ENCODE measurements at regions not wholly inside any gene's neighbourhood (a gene's known extent, or its start where the extent isn't known, plus 50 kb on each side); places are given as distances from the start of the nearest gene placed in this dataset.
A peak's percentile ranks its signal among the peaks of the same experiment; 100 is the strongest.

DNA sequence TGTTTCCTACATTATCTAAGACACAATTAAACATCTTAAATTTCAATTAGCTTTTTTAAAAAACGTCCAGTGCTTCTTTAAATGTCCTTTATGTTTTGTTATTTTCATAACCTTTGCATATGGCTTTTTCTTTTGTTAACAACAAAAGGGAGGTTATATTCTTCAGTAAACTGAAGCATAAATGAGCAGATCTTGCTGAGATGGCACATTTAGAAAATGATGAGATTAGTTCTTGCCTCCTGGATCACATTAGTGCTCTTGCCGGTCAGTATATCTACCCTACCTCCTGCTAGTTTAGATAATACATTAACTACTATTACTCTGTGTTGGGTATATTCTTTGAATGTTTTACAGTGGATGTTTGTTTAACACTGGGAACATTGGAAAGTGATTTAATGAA lies 126.1 kb downstream of the DISP1 start:
- H3K27me3 Mint-ChIP-seq: no peaks in the 10 kb centered on the region

DNA sequence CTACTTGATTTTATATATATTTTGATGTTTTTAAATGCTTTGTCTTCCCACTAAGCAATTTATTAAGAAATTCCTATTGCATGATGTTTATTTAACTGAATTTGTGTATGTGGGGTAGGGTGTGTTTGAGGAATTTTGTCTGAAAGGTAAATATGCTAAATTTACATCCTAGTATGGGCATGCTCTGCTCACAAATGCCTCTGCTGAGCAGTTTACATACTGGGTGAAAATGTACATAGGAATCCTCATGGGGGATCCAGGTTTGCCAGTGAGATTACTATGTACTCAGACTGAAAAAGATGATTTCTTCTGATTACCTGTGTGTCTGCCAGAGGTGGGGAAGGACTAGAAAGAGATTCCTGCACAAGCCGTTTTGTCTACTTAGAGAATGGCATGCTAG lies 126.6 kb downstream of the DISP1 start:
- peaks cover 18% of the 10 kb centered on the region for H3K4me1 Mint-ChIP-seq (ENCODE audit: unreplicated experiment)
- H3K27ac Mint-ChIP-seq: peak overlapping the region; percentile 46
- peaks cover 5% of the 10 kb centered on the region for H3K9me3 Mint-ChIP-seq

More for the DNA sequence above, 126.1 kb downstream of the DISP1 start:
- no peak for DNase-seq (ENCODE audit: extremely low spot score, unreplicated experiment)
- H3K9me3 Mint-ChIP-seq: peaks cover 5% of the 10 kb centered on the region
- TF ChIP-seq, protein P1, sequence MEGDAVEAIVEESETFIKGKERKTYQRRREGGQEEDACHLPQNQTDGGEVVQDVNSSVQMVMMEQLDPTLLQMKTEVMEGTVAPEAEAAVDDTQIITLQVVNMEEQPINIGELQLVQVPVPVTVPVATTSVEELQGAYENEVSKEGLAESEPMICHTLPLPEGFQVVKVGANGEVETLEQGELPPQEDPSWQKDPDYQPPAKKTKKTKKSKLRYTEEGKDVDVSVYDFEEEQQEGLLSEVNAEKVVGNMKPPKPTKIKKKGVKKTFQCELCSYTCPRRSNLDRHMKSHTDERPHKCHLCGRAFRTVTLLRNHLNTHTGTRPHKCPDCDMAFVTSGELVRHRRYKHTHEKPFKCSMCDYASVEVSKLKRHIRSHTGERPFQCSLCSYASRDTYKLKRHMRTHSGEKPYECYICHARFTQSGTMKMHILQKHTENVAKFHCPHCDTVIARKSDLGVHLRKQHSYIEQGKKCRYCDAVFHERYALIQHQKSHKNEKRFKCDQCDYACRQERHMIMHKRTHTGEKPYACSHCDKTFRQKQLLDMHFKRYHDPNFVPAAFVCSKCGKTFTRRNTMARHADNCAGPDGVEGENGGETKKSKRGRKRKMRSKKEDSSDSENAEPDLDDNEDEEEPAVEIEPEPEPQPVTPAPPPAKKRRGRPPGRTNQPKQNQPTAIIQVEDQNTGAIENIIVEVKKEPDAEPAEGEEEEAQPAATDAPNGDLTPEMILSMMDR (conservative IDR thresholded peaks at IDR 0.05): no peak
- no peak overlapping the region for H3K27ac Mint-ChIP-seq
- no peak overlapping the region for H3K4me3 Mint-ChIP-seq
- H3K4me1 Mint-ChIP-seq (ENCODE audit: unreplicated experiment): peaks cover 18% of the 10 kb centered on the region
- peaks cover 27% of the 10 kb centered on the region for H3K36me3 Mint-ChIP-seq

DNA sequence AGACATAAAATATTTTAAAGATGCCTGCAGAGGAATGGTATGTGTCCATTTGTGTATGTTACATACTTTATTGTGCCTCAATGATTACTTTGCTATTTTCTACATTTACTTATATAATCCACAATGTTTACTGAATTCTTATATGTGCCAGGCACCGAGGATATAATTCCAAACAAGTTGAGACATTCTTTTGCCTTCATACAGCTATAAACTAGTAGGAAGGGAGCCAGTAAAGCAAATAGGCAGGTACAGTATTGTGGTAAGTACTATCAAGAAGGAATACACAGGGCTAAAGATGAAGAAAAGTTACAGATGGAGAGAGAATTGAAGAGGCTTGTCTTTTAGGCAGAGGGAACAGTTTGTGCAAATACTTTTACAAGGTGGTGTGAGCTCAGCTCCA lies 131.6 kb downstream of the DISP1 start:
- Mint-ChIP-seq H3K27me3 (no peaks in the 10 kb centered on the region), H3K4me3 (no peak overlapping the region), H3K4me1 (ENCODE audit: unreplicated experiment) (peaks cover 7% of the 10 kb centered on the region), H3K9me3 (no peaks in the 10 kb centered on the region), H3K36me3 (peaks cover 37% of the 10 kb centered on the region), H3K27ac (no peak overlapping the region)
- DNase-seq (ENCODE audit: extremely low spot score, unreplicated experiment): no peak
- TF ChIP-seq, protein P1 (conservative IDR thresholded peaks at IDR 0.05): no peak

More for the DNA sequence above, 126.6 kb downstream of the DISP1 start:
- H3K27me3 Mint-ChIP-seq: no peaks in the 10 kb centered on the region
- H3K4me3 Mint-ChIP-seq: no peak overlapping the region
- H3K36me3 Mint-ChIP-seq: peaks cover 29% of the 10 kb centered on the region
- TF ChIP-seq, protein P1 (conservative IDR thresholded peaks at IDR 0.05): no peak
- no peak for DNase-seq (ENCODE audit: extremely low spot score, unreplicated experiment)

DNA sequence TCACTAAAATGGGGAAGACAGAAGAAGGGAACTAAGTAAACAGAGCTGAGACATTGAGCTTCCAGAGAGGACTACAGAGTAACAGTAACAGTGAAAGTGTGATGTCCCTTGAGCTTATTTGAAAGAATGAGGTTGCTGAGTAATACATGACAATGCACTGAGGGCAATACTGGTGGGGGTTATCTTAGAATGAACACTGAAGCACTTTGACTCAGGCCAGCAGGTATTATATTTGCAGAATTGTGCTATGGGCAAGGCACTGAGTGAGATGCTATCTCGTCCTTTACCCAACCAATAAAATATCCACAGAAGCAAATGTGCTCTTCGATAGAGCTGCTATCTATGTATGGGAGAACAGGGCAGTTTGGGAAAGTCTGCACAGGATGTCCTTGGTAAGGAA lies 133.2 kb downstream of the DISP1 start:
- Mint-ChIP-seq H3K4me1 (ENCODE audit: unreplicated experiment) (peaks cover 4% of the 10 kb centered on the region), H3K9me3 (no peaks in the 10 kb centered on the region), H3K4me3 (no peak overlapping the region), H3K27me3 (no peaks in the 10 kb centered on the region), H3K36me3 (peaks cover 32% of the 10 kb centered on the region), H3K27ac (no peak overlapping the region)
- DNase-seq (ENCODE audit: extremely low spot score, unreplicated experiment): no peak
- TF ChIP-seq, protein P1 (conservative IDR thresholded peaks at IDR 0.05): no peak

DNA sequence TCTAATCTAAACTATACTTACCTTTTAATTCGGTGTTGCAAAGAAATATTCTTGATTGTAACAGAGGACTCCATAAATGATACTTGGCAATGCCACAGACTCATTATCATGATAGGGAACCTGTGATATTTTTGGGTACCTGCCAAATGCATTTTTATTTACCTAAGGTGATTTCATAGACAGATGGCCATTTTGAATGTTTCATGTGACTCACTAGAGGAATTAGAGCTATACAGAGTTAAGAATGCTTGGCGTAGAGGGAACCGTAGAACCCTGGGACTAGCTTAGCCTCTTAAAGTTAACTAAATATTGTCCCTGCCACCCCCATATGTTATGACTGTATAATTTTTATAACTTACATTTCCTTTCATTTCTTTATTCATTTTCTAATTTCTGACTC lies 136.1 kb downstream of the DISP1 start:
- no peaks in the 10 kb centered on the region for H3K9me3 Mint-ChIP-seq
- peaks cover 15% of the 10 kb centered on the region for H3K4me1 Mint-ChIP-seq (ENCODE audit: unreplicated experiment)
- peaks cover 28% of the 10 kb centered on the region for H3K36me3 Mint-ChIP-seq
- no peak overlapping the region for H3K4me3 Mint-ChIP-seq
- H3K27ac Mint-ChIP-seq: no peak overlapping the region
- TF ChIP-seq, protein P1 (conservative IDR thresholded peaks at IDR 0.05): no peak
- no peaks in the 10 kb centered on the region for H3K27me3 Mint-ChIP-seq
- DNase-seq (ENCODE audit: extremely low spot score, unreplicated experiment): no peak

DNA sequence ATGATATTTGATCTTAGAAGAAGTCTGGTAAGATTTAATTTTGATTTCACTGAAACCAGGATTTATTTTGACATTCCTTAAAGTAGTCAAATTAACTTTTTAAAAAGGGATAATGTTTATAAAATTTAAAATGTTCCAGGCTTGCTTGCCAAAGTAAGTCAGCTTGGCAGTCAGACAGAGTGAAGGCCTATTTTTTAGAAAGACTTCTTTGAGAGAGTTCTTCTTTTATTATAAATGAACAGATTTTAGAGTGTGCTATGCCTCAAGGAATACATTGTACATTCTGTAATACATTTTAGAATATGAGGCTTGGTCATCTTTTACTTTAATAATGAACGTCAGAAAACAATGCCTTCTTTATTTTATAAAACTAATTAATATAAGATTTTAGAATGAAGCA lies 138.7 kb downstream of the DISP1 start:
- Mint-ChIP-seq H3K4me1 (ENCODE audit: unreplicated experiment) (peaks cover 28% of the 10 kb centered on the region), H3K9me3 (no peaks in the 10 kb centered on the region), H3K27me3 (no peaks in the 10 kb centered on the region), H3K4me3 (no peak overlapping the region), H3K36me3 (peaks cover 19% of the 10 kb centered on the region), H3K27ac (no peak overlapping the region)
- no peak for DNase-seq (ENCODE audit: extremely low spot score, unreplicated experiment)
- TF ChIP-seq, protein P1 (conservative IDR thresholded peaks at IDR 0.05): no peak

All from type B pancreatic cell (in vitro differentiated cells).